ENCODE measurements at regions not wholly inside any gene's neighbourhood (a gene's known extent, or its start where the extent isn't known, plus 50 kb on each side); places are given as distances from the start of the nearest gene placed in this dataset.

GRCh38 chr3:174408310-174408709, 450.8 kb upstream of the NAALADL2 start:
- TF ChIP-seq CTCF (conservative IDR thresholded peaks at IDR 0.05; ENCODE audit: low read depth, low read length) (no peak), EZH2 (IDR thresholded peaks at IDR 0.05; ENCODE audit: low read length, unreplicated experiment) (no peak), EZH2phosphoT487 (IDR thresholded peaks at IDR 0.05; ENCODE audit: borderline replicate concordance, low read length) (no peak)
